Liver (tissue), 3 donors: ENCODE measurements at regions not wholly inside any gene's neighbourhood (a gene's known extent, or its start where the extent isn't known, plus 50 kb on each side); places are given as distances from the start of the nearest gene placed in this dataset. TPM values are rescaled to one million over a fixed set of nuclear protein-coding genes. Genes with fewer than 3 reads are reported as not detected.

Experiments used
- ATF3 ChIP-seq: IDR thresholded peaks from 2 replicates; pipeline ENCODE4 v1.6.1; 2016; ENCODE audit warnings: antibody characterized with exemption
- EGR1 ChIP-seq, 2 donors: IDR thresholded peaks; 2 replicates each; pipeline ENCODE4 v1.6.1; 2016 to 2018; ENCODE audit warnings: antibody characterized with exemption in 2 of 2, low read depth in 2 of 2
- FOXA2 ChIP-seq: IDR thresholded peaks from 2 replicates; pipeline ENCODE4 v1.6.1; 2016; ENCODE audit warnings: antibody characterized with exemption
- HNF4G ChIP-seq: IDR thresholded peaks from 2 replicates; pipeline ENCODE4 v1.6.1; 2016; ENCODE audit warnings: antibody characterized with exemption
- NR2F2 ChIP-seq: IDR thresholded peaks from 2 replicates; pipeline ENCODE4 v1.6.1; 2016; ENCODE audit warnings: antibody characterized with exemption
- RXRA ChIP-seq, 2 donors: IDR thresholded peaks; 2 replicates each; pipeline ENCODE4 v1.6.1; 2017 to 2018; ENCODE audit warnings: antibody characterized with exemption in 2 of 2, mild to moderate bottlenecking in 1 of 2
- ZBTB33 ChIP-seq: IDR thresholded peaks from 2 replicates; pipeline ENCODE4 v1.6.1; 2016; ENCODE audit warnings: antibody characterized with exemption
- small RNA-seq: library from RNA; depleted of rRNA; stranded (forward); fragments of <200 nt; gene quantifications from one replicate; pipeline ENCODE3, GENCODE V24; 2014
- TF ChIP-seq, protein P1 (sequence below): IDR thresholded peaks from 2 replicates; pipeline ENCODE4 v1.6.1; 2016; ENCODE audit warnings: antibody characterized with exemption
- donor health status: healthy.

DNA sequence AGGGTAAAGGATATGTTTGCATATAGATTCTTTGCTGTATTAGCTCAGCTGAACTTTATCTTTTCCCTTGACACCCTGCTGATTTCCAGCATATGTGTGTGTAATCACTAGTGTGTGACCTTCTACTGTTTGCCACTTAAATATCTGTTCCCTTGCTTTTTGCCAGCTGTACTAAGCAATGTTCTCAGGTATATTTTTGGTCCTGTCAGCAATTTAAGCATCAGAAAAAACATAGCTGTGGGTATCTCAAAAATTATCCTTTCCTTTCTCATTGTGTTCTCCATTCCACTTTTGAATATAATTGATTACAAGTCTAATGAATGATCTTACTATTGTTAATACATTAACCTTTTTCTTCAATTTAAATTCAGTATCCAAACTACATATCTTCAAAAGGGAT is 59.2 kb upstream of the CDH10 start (continued):
- TF ChIP-seq HNF4G (no peak), NR2F2 (no peak), ZBTB33 (no peak), EGR1 (IDR thresholded peaks at IDR 0.05; ENCODE audit: low read depth in 2 of 2) (no peak), ATF3 (no peak), RXRA (IDR thresholded peaks at IDR 0.05) (no peak), FOXA2 (no peak)
- TF ChIP-seq, protein P1, sequence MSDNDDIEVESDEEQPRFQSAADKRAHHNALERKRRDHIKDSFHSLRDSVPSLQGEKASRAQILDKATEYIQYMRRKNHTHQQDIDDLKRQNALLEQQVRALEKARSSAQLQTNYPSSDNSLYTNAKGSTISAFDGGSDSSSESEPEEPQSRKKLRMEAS: no peak

Small RNA genes in the stretch of these regions (small RNA-seq; reads per million reads assigned to genes)
- gene AC022140.2 (not detected), gene AC106754.2 (not detected), gene BTG4P1 (not detected), gene RF00019 (not detected), gene RF00070 (not detected), gene RNU6-374P (not detected)
